KMS-11 (cell line): ENCODE measurements at regions not wholly inside any gene's neighbourhood (a gene's known extent, or its start where the extent isn't known, plus 50 kb on each side); places are given as distances from the start of the nearest gene placed in this dataset.

Experiments
- H2AFZ ChIP-seq: fragments of 200-600 bp; sonication (generic); 2 replicates; pipeline ENCODE4 v1.6.1; 2016; ENCODE audit warnings: antibody characterized with exemption, mixed run types, low read depth
- H3K27ac ChIP-seq: fragments of 200-600 bp; sonication (generic); 2 replicates; pipeline ENCODE4 v1.6.1; 2016; ENCODE audit warnings: mild to moderate bottlenecking, mixed run types
- H3K27me3 ChIP-seq: fragments of 200-600 bp; sonication (generic); 2 replicates; pipeline ENCODE4 v1.6.1; 2017; ENCODE audit warnings: mild to moderate bottlenecking, low read depth, mixed run types, moderate library complexity; ENCODE audit not compliant: insufficient read depth
- H3K36me3 ChIP-seq: fragments of 200-600 bp; sonication (generic); 2 replicates; pipeline ENCODE4 v1.6.1; 2017; ENCODE audit warnings: mild to moderate bottlenecking, mixed run types; ENCODE audit not compliant: insufficient read depth
- H3K4me1 ChIP-seq: fragments of 200-600 bp; sonication (generic); 2 replicates; pipeline ENCODE4 v1.6.1; 2016; ENCODE audit warnings: mild to moderate bottlenecking, low read depth, mixed run types; ENCODE audit not compliant: poor library complexity, severe bottlenecking
- H3K4me2 ChIP-seq: fragments of 200-600 bp; sonication (generic); 2 replicates; pipeline ENCODE4 v1.7.0; 2016; ENCODE audit warnings: mild to moderate bottlenecking, mixed run types
- H3K4me3 ChIP-seq: fragments of 200-600 bp; sonication (generic); IDR thresholded peaks from 2 replicates; pipeline ENCODE4 v1.6.1; 2017; ENCODE audit warnings: low read depth, low read length, mixed read lengths; ENCODE audit not compliant: insufficient read depth
- H3K79me2 ChIP-seq: fragments of 200-600 bp; sonication (generic); 2 replicates; pipeline ENCODE4 v1.6.1; 2016; ENCODE audit warnings: low read depth, mixed run types; ENCODE audit not compliant: insufficient read depth
- H3K9ac ChIP-seq: fragments of 200-600 bp; sonication (generic); 2 replicates; pipeline ENCODE4 v1.6.1; 2016; ENCODE audit warnings: mild to moderate bottlenecking, mixed run types
- H4K20me1 ChIP-seq: fragments of 200-600 bp; sonication (generic); 2 replicates; pipeline ENCODE4 v1.6.1; 2016; ENCODE audit warnings: mild to moderate bottlenecking, mixed run types; ENCODE audit not compliant: insufficient read depth
- CTCF ChIP-seq: fragments of 200-600 bp; sonication (generic); conservative IDR thresholded peaks from 2 replicates; pipeline ENCODE4 v1.6.1; 2017; ENCODE audit warnings: low read depth, mild to moderate bottlenecking, antibody characterized with exemption, low read length, moderate library complexity, mixed read lengths

- Histone ChIP-seq H3K27me3 (no peaks in the 10 kb centered on the region), H3K27ac (no peak overlapping the region), H3K79me2 (no peaks in the 10 kb centered on the region), H2AFZ (no peak overlapping the region), H3K36me3 (no peaks in the 10 kb centered on the region), H3K4me1 (no peaks in the 10 kb centered on the region), H3K4me3 (no peak overlapping the region), H3K4me2 (no peak overlapping the region), H3K9ac (no peak overlapping the region), H4K20me1 (no peaks in the 10 kb centered on the region)
- no peak for TF ChIP-seq CTCF
These were observed 605.5 kb downstream of the GATA3 start for GRCh38 chr10:8659982-8660381.

GRCh38 chr10:8661886-8662285 lies 607.4 kb downstream of the GATA3 start:
- H4K20me1 ChIP-seq: no peaks in the 10 kb centered on the region
- no peak overlapping the region for H3K9ac ChIP-seq
- no peak overlapping the region for H3K4me3 ChIP-seq
- H3K27me3 ChIP-seq: no peaks in the 10 kb centered on the region
- TF ChIP-seq CTCF: no peak
- H2AFZ ChIP-seq: no peak overlapping the region
- H3K4me2 ChIP-seq: no peak overlapping the region
- no peaks in the 10 kb centered on the region for H3K36me3 ChIP-seq
- H3K27ac ChIP-seq: no peak overlapping the region
- no peaks in the 10 kb centered on the region for H3K4me1 ChIP-seq
- H3K79me2 ChIP-seq: no peaks in the 10 kb centered on the region

DNA sequence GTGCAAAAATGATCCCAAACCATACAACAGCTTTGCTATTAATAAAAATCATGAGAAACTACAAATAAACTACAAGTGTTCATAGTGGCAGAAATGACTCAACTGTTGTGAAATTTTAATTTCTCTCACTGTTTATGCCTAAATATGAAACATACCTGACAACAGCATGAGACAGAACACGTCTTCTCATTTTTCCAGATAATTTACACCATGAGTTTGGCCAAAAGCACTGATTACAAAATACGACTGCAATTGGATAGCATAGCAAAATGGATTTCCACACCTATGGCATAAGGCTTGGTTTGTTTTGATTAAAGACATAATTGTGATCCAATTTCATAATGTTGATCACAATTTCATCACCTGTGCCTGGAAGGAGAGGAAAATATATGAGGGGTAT lies 608.6 kb downstream of the GATA3 start:
- Histone ChIP-seq H3K4me3 (no peak overlapping the region), H3K79me2 (no peaks in the 10 kb centered on the region), H3K4me2 (no peak overlapping the region), H3K4me1 (no peaks in the 10 kb centered on the region), H4K20me1 (no peaks in the 10 kb centered on the region), H3K27me3 (no peaks in the 10 kb centered on the region), H3K36me3 (no peaks in the 10 kb centered on the region), H3K27ac (no peak overlapping the region), H2AFZ (no peak overlapping the region), H3K9ac (no peak overlapping the region)
- TF ChIP-seq CTCF: no peak

GRCh38 chr10:8665322-8665721 lies 610.8 kb downstream of the GATA3 start:
- H3K4me1 ChIP-seq: no peaks in the 10 kb centered on the region
- no peak overlapping the region for H3K27ac ChIP-seq
- H2AFZ ChIP-seq: no peak overlapping the region
- H3K9ac ChIP-seq: no peak overlapping the region
- no peaks in the 10 kb centered on the region for H3K36me3 ChIP-seq
- H3K4me3 ChIP-seq: no peak overlapping the region
- H4K20me1 ChIP-seq: no peaks in the 10 kb centered on the region
- TF ChIP-seq CTCF: no peak
- H3K4me2 ChIP-seq: no peak overlapping the region
- H3K79me2 ChIP-seq: no peaks in the 10 kb centered on the region
- H3K27me3 ChIP-seq: no peaks in the 10 kb centered on the region

GRCh38 chr10:8670461-8670860 lies 616.0 kb downstream of the GATA3 start:
- no peak overlapping the region for H3K4me2 ChIP-seq
- no peak overlapping the region for H3K9ac ChIP-seq
- TF ChIP-seq CTCF: no peak
- H3K4me3 ChIP-seq: no peak overlapping the region
- H3K27me3 ChIP-seq: no peaks in the 10 kb centered on the region
- H4K20me1 ChIP-seq: no peaks in the 10 kb centered on the region
- H3K4me1 ChIP-seq: no peaks in the 10 kb centered on the region
- no peak overlapping the region for H2AFZ ChIP-seq
- H3K27ac ChIP-seq: no peak overlapping the region
- H3K79me2 ChIP-seq: no peaks in the 10 kb centered on the region
- no peaks in the 10 kb centered on the region for H3K36me3 ChIP-seq
